Astrocyte of the spinal cord (primary cell): ENCODE measurements at regions not wholly inside any gene's neighbourhood (a gene's known extent, or its start where the extent isn't known, plus 50 kb on each side); places are given as distances from the start of the nearest gene placed in this dataset.
A peak's percentile ranks its signal among the peaks of the same experiment; 100 is the strongest.

Source experiments
- DNase-seq: peaks from one replicate; pipeline ENCODE4 v3.0.0; 2011; ENCODE audit warnings: low read depth, low spot score
- H3K4me3 ChIP-seq: 2 replicates; pipeline ENCODE4 v1.5.1; 2011; ENCODE audit warnings: low read depth, mild to moderate bottlenecking, low read length, moderate library complexity
- CTCF ChIP-seq: IDR thresholded peaks from 2 replicates; pipeline ENCODE4 v1.5.1; 2012; ENCODE audit warnings: low read depth, mild to moderate bottlenecking, low read length, inconsistent platforms
- in situ Hi-C: cut with HindIII; loops from 2 replicates; pipeline ENCODE4 v1.10.0; 2017; ENCODE audit warnings: low sequenced_read_pairs

GRCh38 chr2:173537694-173538093 is 183.0 kb downstream of the CDCA7 start:
- in situ Hi-C loops: no loop called here
- DNase-seq: no peak
- H3K4me3 ChIP-seq: no peak overlapping the region
- TF ChIP-seq CTCF: no peak

DNA sequence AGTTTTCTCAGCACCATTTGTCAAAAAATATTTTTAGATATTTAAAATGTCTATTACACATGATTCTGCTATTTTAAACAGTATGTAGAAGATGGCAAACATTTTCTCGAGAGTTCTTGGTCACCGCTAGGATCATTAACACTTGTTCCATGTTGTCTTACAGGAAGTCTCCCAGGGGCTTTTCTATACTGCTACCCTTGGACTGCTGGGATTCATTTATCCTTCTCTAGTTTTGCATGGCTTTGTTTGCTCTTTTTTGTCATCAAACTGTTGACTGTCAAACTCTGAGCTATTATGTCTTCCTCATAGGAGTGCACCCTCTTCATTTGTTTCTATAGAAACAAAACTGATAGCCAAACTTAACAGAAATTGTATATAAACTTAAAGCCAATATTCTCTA is 184.9 kb downstream of the CDCA7 start:
- TF ChIP-seq CTCF: no peak
- in situ Hi-C loops: no loop called here
- DNase-seq: no peak
- H3K4me3 ChIP-seq: no peak overlapping the region

- in situ Hi-C loops: no loop called here
- no peak for TF ChIP-seq CTCF
- DNase-seq: no peak
- no peak overlapping the region for H3K4me3 ChIP-seq
Measured at GRCh38 chr2:173544641-173545363, 190.1 kb downstream of the CDCA7 start.

DNA sequence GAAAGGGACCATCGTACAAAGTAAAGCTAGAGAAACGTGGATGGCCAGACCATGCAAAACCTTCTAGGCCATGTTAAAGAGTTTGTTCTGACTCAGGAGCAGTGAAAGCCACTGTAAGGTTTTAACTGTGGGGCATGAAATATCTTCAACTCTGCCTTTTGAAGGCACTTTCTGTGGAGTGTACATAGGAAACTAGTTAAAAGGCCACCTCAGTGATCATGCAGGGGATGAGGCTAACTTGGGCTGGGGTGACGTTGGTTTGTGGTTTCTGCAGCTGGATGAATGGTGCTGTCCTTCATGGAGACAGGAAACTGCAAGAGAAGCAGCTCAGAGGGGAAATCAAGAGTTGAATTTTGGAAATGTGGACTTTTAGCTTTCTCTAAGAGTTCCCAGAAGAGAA is 190.7 kb downstream of the CDCA7 start:
- peak; percentile 29 for DNase-seq
- H3K4me3 ChIP-seq: no peak overlapping the region
- in situ Hi-C loops: no loop called here
- TF ChIP-seq CTCF: no peak

DNA sequence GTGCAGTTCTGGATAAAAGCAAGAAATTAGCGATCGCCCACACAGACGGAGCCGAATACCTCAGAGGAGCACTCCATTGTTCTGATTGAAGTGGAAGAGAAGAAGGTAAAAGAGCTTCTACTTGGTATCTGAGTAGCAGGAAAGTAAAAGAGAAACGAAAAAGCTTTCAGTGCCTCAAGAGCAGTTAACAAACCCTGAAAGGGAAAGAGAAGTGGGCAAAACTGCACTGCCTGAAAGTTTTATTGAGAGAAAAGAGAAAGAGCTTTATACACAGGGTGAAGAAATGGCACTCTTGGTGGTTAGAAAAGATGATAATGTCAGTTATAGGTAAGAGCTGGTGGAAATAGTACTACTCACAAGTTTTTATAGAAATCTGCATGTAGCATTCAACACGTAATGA is 192.8 kb downstream of the CDCA7 start:
- in situ Hi-C loops: no loop called here
- DNase-seq: no peak
- H3K4me3 ChIP-seq: no peak overlapping the region
- TF ChIP-seq CTCF: no peak

DNA sequence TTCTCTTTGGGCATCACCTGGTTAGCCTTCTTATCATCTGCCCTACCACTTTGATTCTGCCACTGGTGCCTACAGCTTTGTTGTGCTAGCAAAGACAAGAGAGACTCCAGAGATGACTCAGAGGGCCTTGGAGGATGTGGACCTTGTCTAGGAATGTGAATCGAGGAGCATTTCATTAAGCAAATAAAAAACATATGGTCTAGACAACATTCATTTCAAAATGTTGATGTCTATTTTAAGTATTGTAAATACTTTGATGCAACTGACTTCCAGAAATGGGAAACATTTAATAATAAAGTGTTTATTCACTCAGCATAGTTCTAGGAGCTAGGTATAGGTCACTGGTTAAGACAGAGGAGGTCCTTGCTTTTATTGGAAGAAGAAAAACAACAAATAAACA is 195.5 kb downstream of the CDCA7 start:
- peak; percentile 60 for DNase-seq
- TF ChIP-seq CTCF: no peak
- no peak overlapping the region for H3K4me3 ChIP-seq
- in situ Hi-C loops: no loop called here
